Stimulated activated CD4-positive, alpha-beta T cell treated with anti-CD3 and anti-CD28 coated beads, Interleukin-2, amount 100 ng/mL, for 24 hours (primary cell): ENCODE measurements at regions not wholly inside any gene's neighbourhood (a gene's known extent, or its start where the extent isn't known, plus 50 kb on each side); places are given as distances from the start of the nearest gene placed in this dataset.
"Not testable (repeated sequence)": the region's sequence is repeated elsewhere in the genome, so short reads cannot be mapped to it uniquely, and the experiment has no call there.

Source experiments
- DNase-seq, 2 donors: peaks; one replicate each; pipeline ENCODE4 v3.0.0-alpha.2; 2020

DNA sequence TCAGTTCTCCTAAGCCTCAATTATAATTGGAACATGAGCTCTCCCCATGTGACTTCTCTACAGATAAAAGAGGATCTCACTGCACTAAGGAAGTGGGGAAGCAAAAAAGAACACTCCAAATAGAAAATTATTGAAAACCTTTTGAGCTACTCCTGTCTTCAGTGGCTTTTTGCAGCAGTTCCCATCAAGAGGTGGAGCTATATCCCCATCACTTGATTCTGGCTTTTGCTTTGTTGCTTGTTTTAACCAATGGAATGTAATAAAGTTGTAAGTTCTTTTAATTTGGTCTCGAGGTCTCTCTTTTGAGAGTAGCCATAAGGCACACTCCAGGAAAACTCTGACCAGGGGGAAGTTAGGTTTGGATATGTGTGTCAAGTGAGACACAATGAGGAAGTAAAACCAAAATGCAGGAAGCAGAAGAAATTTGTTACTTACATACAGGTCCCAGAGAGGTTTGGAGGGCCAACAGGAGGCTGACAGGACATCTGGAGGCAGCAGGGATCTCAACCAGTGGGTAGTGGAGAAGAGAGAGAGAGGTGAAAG is 569.4 kb downstream of the HTR7 start:
- no peak for DNase-seq

DNA sequence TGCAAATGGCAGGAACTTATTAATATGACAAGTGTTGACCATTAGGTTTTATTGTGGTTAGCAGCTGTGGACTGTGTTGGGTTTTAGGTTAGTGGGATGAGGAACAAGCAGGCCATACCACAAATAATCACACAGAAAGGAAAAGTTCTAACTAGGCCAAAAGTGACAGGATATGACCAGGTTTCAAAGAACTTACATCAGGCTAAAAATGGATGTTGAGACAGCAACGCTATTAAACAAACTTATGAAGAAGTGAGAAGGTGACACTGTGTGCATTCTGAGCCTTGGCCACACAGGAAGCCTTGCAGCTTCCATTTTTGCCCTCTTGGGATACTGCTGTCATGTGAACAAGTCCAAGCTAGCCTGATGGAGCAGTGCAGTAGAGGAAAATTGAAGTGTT is 568.8 kb downstream of the HTR7 start:
- DNase-seq: no peak

DNA sequence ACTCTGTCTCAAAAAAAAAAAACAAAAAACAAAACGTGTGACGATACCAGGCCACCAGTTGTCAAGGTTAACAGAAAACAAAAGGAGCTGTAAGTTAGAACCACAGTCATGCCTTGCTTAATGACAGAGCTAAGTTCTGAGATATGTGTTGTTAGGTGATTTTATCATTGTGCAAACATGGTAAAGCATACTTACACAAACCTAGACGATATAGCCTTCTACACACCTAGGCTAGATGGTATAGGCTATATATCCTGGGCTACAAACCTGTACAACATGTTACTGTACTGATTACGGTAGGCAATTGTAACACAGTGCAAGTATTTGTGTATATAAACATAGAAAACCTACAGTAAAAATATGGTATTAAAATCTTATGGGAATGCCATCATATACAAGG is 564.2 kb downstream of the HTR7 start:
- DNase-seq: no peak

DNA sequence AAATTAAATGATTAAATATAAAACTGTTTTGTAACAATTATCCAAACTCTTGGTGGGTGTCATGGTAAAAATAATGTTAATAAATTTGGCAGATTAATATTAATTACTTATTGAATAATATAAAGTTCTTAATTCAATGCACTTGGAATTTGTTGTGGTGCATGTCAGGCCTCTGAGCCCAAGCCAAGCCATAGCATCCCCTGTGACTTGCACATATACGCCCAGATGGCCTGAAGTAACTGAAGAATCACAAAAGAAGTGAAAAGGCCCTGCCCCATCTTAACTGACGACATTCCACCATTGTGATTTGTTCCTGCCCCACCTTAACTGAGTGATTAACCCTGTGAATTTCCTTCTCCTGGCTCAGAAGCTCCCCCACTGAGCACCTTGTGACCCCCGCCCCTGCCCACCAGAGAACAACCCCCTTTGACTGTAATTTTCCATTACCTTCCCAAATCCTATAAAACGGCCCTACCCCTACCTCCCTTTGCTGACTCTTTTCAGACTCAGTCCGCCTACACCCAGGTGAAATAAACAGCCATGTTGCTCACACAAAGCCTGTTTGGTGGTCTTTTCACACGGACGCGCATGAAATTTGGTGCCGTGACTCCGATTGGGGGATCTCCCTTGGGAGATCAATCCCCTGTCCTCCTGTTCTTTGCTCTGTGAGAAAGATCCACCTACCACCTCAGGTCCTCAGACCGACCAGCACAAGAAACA is 562.9 kb downstream of the HTR7 start:
- not testable (repeated sequence) for DNase-seq

DNA sequence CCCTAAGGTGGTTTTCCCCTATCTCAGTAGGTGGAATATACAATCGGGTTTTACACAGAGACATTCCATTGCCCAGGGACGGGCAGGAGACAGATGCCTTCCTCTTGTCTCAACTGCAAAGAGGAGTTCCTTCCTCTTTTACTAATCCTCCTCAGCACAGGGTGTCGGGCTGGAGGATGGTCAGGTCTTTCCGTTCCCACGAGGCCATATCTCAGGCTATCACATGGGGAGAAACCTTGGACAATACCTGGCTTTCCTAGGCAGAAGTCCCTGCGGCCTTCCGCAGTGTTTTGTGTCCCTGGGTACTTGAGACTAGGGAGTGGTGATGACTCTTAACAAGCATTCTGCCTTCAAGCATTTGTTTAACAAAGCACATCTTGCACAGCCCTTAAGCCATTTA is 555.8 kb downstream of the HTR7 start:
- not testable (repeated sequence) for DNase-seq

DNA sequence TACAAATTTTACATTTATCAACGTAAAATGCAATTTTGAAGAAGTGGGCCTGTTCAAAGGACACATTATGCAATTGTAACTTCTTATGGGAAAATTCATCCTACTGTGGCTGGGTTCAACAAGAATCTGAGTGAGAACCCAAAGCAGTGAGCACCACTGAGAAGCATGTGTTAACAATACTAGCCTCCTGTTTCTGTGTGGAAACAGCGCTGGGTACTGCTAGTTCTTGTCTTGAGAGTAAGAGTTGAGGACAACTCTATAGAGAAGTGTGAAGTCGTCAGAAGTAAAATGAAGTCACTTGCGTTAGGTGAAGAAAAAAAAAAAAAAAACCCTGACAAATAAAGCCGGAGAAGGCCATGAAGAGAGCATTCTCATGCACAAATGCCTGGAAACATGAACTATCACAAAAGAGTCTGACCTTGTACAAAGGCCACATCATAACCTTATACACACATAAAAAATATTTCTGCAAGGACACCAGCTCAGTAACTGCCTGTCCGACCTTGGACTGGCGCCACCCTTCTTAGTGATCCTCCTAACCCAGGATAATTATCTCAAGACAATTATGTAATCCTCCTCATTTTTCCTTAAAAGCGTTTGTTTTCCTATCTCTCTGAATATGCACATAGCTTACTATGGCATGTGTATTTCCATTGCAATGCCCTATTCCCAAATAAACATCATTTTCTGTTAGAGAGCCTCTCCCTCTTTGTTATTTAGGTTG is 554.9 kb downstream of the HTR7 start:
- DNase-seq: no peak

DNA sequence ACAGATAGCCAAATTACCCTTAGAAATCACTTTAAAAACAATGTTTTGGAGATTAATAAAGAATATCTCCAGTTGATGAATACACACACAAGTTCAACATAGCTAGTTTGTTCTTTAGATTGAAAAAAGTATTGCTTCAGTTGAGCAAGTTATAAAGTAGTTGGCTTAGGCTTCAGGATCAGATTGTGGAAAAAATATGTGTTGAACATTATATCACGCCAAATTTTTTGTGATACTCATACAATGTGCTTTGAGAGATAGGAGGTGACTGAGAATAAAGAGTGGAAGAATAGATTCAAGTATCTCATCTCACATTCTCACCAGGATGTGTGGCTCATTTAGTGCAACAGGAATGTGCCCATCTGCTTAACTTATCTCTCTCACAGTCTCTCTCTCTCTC is 553.3 kb downstream of the HTR7 start:
- no peak for DNase-seq

DNA sequence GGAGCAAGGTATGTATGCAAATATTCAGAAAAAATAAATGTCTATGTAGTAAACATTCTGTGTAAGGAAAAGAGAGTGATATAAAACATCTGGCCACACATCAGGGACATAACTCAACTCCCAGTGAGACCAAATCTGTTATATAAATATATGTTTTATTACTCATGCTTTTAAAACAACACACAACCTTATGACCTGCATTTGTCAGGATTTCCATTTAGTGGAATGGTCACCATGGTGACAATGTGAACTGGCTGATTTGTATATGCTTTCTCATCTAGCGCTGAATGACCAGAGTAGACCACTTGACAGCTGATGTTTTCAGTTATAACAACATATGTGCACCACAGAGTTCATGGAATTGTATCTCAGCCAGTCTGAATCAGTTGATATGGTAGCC is 551.7 kb downstream of the HTR7 start:
- DNase-seq: no peak

DNA sequence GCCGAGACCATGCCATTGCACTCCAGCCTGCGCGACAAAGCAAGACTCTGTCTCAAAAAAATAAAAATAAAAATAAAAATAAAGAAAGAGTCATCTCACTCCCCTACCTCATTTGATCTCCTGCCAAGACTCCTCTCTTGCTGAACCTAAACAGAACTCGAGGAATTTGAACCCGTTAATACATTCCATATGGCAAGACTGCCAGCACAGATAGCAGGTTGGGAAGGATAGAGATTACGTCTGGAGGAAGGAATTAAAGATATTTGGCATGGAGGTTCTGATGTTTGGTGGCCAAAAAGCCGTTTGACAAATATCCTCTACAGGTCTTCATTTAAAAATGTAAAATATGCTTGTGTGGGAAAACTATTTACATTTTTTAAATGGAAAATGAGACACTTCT is 549.6 kb downstream of the HTR7 start:
- no peak for DNase-seq

DNA sequence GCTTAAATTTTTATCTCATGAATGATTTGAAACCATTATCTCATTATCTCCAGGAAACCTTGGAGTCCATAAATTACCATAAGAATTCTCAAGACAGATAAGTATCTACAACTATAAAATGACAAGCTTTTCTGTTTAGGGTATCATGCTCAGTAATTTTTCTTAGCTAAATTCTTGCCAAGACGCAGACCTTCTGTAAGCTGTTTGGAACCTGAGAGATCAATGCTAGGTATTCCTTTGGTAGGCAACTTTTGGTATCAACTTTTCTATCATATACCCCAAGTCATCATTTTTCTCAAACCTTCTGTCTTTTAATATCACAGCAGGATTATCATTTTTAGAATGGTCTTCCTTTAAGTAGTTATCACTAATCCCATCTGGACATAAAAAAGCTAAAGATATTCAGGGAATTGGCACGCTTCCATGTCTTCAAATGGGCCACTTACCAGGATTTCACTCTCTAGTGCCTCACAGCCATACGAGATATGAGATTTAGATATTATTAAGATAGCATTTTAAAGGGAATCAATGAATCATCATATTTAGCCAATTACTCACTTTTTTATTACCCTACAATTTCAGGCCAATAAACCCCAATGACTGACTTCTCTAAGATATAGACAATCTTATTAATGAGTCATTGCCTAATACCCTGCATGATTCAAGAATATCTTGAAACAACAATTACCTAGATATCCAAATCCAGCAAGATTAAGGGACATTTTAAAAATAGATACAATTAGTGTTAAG is 544.1 kb downstream of the HTR7 start:
- no peak for DNase-seq

DNA sequence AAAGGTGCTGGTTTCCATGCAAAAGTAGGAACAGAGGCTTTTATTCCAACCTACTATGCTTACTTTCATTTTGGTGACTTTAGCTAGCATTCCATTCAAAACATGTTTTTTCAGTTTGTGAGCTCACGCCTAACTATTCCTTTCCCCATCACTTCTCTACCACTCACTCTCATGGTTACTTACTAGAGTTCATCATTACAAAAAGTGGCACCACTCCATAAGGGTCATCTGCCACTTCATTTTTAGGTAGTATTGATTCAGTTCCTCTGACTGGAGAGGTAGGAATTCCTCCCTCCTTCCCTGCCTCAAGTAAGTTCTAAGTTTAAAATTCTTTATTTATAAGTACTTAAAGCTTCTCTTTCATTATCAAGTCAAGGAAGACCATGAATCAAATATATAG is 543.1 kb downstream of the HTR7 start:
- DNase-seq: no peak

DNA sequence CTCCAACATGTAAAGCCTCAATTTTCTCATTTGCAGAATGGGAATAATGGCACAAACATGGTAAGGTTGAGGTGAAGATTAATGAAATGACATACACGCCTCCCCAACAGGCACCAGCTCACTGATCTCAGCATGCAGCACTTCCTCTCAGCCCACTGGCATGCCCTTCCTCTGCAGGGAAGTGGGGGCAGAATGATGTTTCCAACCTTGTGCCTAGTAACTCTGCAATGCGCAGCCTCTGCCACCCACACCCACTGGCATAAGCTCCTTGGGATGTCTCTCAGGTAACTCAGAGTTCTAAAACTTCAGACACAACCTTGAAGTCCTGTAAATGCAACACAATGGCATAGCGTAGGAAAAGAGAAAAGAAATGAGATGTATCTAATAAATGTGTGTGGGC is 540.7 kb downstream of the HTR7 start:
- DNase-seq: no peak

DNA sequence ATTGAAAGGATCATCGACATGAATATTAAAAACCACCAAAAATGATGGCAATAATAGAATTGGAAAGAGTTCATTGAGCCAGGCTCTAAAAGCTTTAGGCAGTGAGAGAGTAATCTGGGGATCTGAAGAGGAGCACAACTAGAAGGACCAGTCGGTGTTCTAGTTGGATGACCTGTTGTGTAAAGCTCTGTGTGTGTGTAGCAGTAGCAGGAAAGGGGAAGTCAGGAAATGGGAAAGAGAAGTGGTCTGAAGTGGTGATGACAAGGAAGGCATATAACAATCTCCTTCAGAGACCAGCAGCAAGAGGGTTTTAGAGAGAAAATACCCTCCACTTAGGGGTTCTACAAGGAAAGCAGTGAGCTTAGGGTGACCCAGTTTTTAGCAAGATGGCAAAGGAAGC is 539.2 kb downstream of the HTR7 start:
- no peak for DNase-seq

DNA sequence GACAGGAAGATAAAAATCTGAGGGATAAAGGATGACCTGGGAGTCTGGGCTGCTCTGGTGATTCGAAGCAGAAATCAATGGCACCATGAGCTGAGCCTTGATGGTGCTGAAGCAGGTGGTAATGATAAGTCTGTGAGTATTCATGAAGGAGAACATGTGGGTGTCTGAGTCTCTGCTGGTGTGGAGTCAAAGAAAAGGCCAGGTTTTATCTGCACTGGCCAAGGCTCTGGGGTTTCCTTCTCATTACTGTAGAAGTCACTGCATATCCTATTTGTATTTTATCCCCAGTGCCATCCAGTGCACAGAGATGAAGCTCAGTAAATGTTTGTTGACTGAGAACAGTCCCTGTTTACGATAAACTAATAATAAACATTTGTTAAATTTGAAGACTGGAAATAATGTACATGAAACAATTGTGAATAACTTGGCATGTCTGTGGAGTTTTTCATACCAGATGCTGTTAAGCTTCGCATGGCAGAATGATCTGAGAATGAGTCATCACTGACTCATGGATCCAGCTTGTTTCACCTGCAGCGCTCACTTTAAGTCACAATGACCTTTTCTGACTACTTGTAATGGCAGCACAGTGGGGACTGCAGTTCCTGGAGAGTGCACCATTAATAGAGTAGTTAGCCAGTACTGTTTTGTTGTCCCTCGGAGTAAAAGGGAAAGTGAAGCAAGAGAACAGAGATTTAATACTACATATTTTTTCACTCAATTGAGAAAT is 538.5 kb downstream of the HTR7 start:
- DNase-seq: no peak

DNA sequence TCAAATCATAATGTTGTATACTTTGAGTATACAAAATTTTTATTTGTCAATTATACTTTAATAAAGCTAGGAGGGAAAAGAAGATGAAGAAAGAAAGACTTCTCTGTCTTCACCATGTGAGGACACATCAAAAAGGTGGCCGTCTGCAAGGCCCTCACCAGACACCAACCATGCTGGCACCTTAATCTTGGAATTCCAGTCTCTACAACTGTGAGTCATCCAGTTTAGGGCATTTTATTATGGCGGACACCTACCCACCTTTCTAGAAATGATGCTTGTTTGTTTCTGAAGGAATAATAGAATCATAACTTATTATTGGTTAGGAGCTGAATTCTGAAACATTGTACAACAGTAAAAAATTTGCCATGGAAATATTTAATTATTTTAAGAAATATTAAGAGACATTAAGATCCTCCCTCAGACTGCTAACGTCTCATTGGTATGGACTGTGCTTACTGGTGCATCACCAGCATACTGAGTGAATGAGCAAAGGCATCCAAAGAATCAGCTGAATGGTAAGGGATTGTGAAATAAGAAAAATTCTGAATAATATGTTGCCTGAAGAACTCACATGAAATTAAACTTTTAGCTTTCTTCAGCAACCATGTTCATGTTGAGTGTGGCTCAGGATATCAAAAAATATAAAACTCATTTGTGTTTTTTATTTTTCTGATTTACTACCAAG is 536.6 kb downstream of the HTR7 start:
- DNase-seq: no peak

DNA sequence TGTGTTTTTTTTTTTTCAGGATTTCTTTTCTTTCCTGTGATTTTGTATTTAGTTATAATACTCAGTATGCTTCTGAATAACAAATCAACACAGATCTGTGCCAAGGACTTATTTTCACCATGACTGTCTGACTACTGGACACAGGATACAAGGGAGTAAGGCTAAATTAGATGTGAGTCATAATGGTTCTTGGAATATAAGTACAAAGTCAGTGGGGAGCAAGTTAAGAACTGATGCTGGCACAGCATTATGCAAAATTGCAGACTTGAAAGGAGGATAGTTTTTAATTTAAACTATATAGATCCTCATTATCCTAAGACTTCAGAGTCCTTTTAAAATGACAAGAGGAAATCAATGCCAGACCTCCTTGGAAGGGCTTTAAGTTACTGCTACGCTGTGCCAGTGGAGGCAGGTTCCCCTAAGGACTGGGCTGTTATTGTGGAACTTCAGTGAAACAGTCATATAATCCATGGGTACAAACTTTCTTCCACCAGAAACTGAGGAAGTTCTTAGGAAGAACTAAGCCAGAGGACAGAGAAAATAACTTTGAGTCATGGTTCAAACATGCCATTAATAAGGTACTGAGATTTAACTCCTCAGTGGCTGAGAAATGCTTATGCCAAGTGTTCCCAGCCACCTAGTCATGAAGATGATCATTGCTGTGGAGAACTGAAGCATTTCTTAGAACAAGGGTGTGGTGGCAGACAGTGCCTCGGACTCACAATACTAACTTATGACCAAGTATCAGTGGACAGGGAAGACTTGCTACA is 531.2 kb downstream of the HTR7 start:
- no peak for DNase-seq

DNA sequence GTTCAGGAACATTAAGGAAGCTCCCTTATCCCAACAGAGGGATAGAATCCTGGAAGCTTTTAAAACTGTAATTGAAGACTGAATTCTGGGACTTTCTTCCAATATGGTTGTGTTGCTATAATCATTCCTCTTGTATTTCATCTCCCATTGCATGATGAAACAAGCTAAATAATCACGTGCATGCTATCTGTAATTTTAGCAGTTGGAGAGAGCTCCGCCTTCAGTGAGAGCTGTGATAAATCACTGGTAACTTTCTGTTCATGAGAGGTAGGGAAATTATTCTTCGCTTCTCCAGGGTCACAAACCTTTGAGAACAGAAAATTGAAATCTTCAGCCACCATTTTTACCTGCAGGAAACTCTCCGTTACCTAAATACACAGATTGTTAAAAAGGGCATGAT is 530.2 kb downstream of the HTR7 start:
- DNase-seq: no peak

DNA sequence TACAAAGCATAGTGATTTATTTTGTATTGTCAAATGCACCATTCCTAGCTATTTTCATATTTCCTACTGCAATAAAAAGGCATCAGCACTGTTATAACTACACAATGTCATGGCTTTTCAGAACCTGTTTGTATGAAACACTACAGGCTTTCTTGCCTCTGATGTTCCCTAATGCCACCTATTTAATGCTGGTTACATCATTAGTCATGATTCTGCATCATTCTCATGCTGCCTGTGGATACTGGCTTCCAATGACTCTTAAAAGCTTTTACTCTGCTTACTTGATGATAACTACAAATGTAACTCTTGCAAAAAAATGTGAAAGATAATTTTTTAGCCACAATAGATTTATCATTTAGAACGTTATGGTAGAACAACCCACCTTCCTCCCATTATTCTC is 529.4 kb downstream of the HTR7 start:
- no peak for DNase-seq

DNA sequence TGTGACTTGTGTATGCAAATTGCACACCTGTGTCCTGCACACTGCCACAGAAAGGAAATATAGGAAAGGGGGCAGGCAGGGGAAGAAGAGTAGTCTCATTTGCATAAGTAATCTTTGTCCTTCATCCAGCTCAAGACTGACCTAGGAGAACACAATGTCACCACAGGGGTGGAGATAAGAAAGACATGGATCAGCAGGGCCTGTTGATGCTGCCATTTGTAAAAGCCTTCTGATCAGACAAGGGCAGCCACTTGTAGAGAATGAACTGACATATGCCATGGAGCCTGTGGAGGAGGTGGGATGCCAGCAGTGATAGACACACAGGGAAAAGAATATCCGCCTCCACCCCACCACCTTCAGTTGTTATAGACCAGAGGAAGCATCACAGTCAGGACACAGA is 528.9 kb downstream of the HTR7 start:
- DNase-seq: no peak

DNA sequence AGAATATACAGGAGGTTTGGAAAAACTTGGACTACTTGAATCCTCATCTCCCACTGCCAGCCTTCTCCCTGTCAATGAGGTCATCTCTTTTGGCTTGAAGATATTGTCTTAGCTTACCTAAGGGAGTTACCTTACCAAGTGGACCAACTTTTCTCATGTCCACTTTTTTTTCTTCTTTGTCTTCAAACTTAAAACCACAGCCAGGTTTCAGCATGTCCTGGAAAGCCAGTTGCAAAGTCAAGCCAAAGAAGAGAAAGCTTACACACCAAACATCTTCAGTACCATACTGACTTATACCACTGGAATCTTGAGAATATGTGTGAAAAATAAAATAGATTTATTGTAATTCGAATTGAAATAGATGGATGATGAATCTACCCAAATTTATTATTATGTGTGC is 520.5 kb downstream of the HTR7 start:
- DNase-seq: no peak

DNA sequence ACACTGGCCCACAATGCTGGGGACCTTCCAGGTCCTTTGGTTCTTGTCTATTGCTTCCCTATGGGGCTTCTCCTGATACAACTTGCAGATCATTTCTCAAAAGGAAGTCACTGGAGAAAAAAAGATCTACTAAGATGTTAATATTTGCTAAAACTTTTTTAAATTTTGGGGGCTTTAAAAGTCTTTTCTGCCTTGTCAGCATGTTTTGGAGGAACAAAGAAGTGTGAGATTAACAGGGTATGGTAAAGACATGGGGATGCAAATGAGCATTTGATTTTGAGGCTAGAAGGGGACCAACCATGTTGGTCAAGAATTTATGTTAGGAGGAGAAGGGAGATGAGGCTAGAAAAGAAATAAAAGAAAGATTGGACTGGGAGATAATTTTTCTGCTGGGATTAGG is 515.4 kb downstream of the HTR7 start:
- no peak for DNase-seq

DNA sequence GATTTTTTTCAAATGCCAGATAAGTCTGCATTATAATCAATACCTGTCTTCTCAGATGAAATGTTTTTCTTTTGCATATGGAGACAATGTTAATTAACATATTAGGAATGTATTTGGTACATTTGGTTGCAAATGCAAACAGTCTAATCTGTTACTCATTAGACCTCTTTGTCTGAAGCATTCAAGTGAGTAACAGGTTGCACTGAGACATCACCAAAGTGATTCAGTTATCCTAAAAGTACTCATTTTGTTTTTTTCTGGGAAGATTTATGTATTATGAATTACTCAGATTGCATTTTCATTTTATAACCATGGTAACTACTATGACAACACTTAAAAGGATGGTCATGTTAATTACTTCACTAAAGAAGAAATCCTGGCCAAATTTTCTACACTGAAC is 513.6 kb downstream of the HTR7 start:
- no peak for DNase-seq
